ENCODE measurements at regions not wholly inside any gene's neighbourhood (a gene's known extent, or its start where the extent isn't known, plus 50 kb on each side); places are given as distances from the start of the nearest gene placed in this dataset.

GRCh38 chr12:131217024-131217586 lies 263.4 kb downstream of the ADGRD1 start:
- no peak for TF ChIP-seq CTCF (IDR thresholded peaks at IDR 0.05; ENCODE audit: unreplicated experiment in 3 of 3)
- peaks cover 18% of the 10 kb centered on the region for H3K4me1 Mint-ChIP-seq
- peaks cover 34% of the 10 kb centered on the region for H3K27me3 Mint-ChIP-seq (ENCODE audit: low read depth)
- no peak overlapping the region for H3K4me3 Mint-ChIP-seq
- no peaks in the 10 kb centered on the region for H3K36me3 Mint-ChIP-seq (ENCODE audit: low read depth)
- peak overlapping the region; percentile 61 to 95 (median 92) for H3K27ac Mint-ChIP-seq
- no peaks in the 10 kb centered on the region for H3K9me3 Mint-ChIP-seq

GRCh38 chr12:131218026-131218922 lies 264.6 kb downstream of the ADGRD1 start:
- Mint-ChIP-seq H3K36me3 (ENCODE audit: low read depth) (no peaks in the 10 kb centered on the region), H3K27ac (peak overlapping the region; percentile 92 to 95 (median 93)), H3K4me1 (peaks cover 24% of the 10 kb centered on the region), H3K4me3 (peak overlapping the region in 2 of 3 experiments; percentile 23 to 37), H3K9me3 (no peaks in the 10 kb centered on the region), H3K27me3 (ENCODE audit: low read depth) (peaks cover 29% of the 10 kb centered on the region)
- TF ChIP-seq CTCF (IDR thresholded peaks at IDR 0.05; ENCODE audit: unreplicated experiment in 3 of 3) = no peak

- no peaks in the 10 kb centered on the region for H3K36me3 Mint-ChIP-seq (ENCODE audit: low read depth)
- peaks cover 24% of the 10 kb centered on the region for H3K27me3 Mint-ChIP-seq (ENCODE audit: low read depth)
- no peak for TF ChIP-seq CTCF (IDR thresholded peaks at IDR 0.05; ENCODE audit: unreplicated experiment in 3 of 3)
- H3K4me3 Mint-ChIP-seq = peak overlapping the region in 2 of 3 experiments; percentile 23 to 37
- H3K4me1 Mint-ChIP-seq = peaks cover 29% of the 10 kb centered on the region
- H3K27ac Mint-ChIP-seq = peak overlapping the region; percentile 92 to 95 (median 93)
- no peaks in the 10 kb centered on the region for H3K9me3 Mint-ChIP-seq
Observed at GRCh38 chr12:131218923-131219669, 265.4 kb downstream of the ADGRD1 start.

- H3K27ac Mint-ChIP-seq = peak overlapping the region in 2 of 3 experiments; percentile 54 to 76
- H3K27me3 Mint-ChIP-seq (ENCODE audit: low read depth) = peaks cover 24% of the 10 kb centered on the region
- no peak for TF ChIP-seq CTCF (IDR thresholded peaks at IDR 0.05; ENCODE audit: unreplicated experiment in 3 of 3)
- no peak overlapping the region for H3K4me3 Mint-ChIP-seq
- H3K36me3 Mint-ChIP-seq (ENCODE audit: low read depth) = no peaks in the 10 kb centered on the region
- peaks cover 29% of the 10 kb centered on the region for H3K4me1 Mint-ChIP-seq
- H3K9me3 Mint-ChIP-seq = no peaks in the 10 kb centered on the region
Observed at GRCh38 chr12:131219670-131220330, 266.1 kb downstream of the ADGRD1 start.

GRCh38 chr12:131220331-131220685 lies 266.6 kb downstream of the ADGRD1 start:
- no peaks in the 10 kb centered on the region for H3K9me3 Mint-ChIP-seq
- H3K4me1 Mint-ChIP-seq = peaks cover 29% of the 10 kb centered on the region
- no peak for TF ChIP-seq CTCF (IDR thresholded peaks at IDR 0.05; ENCODE audit: unreplicated experiment in 3 of 3)
- H3K4me3 Mint-ChIP-seq = no peak overlapping the region
- peaks cover 24% of the 10 kb centered on the region for H3K27me3 Mint-ChIP-seq (ENCODE audit: low read depth)
- peak overlapping the region; percentile 54 to 87 (median 76) for H3K27ac Mint-ChIP-seq
- H3K36me3 Mint-ChIP-seq (ENCODE audit: low read depth) = no peaks in the 10 kb centered on the region
